HG02610 (cell line): ENCODE measurements at regions not wholly inside any gene's neighbourhood (a gene's known extent, or its start where the extent isn't known, plus 50 kb on each side); places are given as distances from the start of the nearest gene placed in this dataset.

ENCODE experiments used
- ATAC-seq: cut with Tn5 transposase; IDR thresholded peaks from one replicate; pipeline ENCODE4 v1.9.1; 2021; ENCODE audit warnings: mild to moderate bottlenecking, moderate library complexity; ENCODE audit not compliant: unreplicated experiment

DNA sequence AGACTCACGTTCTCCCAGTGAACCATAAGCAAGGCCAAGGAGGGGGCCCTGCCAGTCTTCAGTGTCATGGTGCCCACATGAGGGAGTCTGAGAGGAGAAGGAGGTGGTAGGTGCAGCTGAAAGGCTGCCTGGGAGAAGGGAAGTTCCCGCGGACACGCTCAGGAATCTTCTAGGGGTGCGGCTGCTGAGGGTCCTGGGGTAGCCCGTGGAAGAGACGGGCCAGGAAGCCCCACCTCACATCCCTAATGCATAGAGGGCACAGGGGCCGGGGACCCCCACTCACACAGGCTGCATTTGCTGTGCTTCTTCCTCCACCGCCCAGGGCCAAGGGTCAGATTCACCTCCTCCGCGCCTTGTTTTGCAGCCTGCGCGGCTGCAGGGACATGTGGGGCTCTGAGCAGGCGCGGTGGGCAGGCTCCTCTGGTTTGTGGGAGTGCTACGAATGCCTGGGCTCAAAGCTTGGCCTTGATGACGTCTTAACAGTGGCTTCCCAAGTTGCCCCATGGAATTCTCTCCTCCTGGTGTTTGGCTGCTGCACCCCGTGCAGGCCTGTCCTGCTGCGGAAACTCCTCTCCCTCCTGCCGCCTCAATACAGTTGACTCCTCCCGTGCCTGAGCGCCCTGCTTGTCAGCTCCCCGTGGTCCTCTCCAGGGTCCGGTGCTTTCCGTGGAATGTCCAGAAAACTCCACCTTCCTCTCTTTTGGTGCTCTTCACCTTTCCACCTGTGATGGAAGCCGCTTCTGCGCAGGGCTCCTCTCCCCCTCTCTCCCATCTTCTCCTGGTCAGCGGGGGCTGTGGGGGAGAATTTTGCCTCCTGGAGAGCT, 95.7 kb downstream of the VAPA start:
- no peak for ATAC-seq

- no peak for ATAC-seq
Measured at GRCh38 chr18:10010611-10011015, 96.8 kb downstream of the VAPA start.

DNA sequence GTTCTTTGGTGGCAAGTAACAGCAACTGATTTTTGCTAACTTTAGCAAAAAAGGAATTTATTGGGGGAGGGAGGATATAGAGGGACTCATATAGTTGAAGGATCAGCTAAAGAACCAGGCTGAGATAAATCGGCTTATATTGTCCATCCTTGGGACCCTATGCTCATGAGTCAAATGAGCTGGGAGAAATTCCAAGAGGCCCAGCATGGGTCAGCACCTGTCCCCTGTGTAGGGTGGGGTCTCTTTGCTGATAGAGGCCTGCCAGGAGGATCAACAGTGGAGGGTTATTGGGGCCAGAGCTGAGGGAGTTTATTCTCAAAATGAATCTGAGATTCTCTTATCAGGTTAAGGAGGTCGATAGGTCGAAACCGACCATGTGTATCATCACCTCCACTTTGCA, 97.2 kb downstream of the VAPA start:
- ATAC-seq = no peak

GRCh38 chr18:10011751-10012150, 97.9 kb downstream of the VAPA start:
- ATAC-seq = no peak

- ATAC-seq = no peak
Measured at GRCh38 chr18:10012526-10012925, 98.7 kb downstream of the VAPA start.

GRCh38 chr18:10013621-10014543, 100.1 kb downstream of the VAPA start:
- no peak for ATAC-seq

- no peak for ATAC-seq
Measured at GRCh38 chr18:10015288-10015701, 101.5 kb downstream of the VAPA start.

- ATAC-seq = no peak
Measured at GRCh38 chr18:10015941-10016819, 102.4 kb downstream of the VAPA start.

DNA sequence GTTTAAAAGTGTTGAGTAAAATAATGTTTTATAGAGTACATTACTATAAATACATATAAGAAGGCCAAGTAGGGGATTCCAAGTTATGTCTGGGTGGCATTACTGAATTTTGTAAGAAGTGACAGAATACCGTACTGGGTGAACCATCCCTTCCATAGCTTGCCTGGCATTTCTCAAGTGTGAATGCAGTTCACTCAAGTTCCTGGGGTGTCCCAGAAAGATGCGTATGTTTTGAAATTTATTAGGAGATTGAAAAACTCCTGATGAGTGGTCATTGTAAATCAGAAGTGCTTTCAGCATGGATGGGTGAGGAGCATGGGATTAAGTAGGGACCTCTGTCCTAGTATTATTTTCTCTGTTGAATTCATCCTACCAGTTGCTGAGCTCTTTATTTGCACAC, 103.2 kb downstream of the VAPA start:
- no peak for ATAC-seq

GRCh38 chr18:10018289-10018688, 104.5 kb downstream of the VAPA start:
- no peak for ATAC-seq

DNA sequence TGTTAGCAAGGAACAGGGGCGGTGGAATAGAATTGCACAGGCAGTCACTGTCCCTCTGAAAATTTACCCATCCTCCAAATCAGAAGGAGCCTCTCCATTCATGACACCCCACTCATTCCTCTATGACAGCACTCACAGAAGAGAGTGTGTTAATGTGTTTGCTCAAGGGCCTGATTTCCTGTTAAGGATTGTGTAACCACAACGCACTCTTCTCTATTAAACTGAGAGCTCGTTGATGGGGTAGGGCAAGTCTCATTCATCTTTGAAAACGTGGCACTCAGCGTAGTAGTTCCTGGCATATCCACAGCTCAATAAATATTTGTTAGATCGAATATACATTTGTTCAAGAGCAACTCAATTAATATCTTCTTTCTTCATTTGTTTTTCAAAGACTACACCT, 106.4 kb downstream of the VAPA start:
- ATAC-seq = no peak

- ATAC-seq = no peak
Measured at GRCh38 chr18:10022365-10022764, 108.5 kb downstream of the VAPA start.

DNA sequence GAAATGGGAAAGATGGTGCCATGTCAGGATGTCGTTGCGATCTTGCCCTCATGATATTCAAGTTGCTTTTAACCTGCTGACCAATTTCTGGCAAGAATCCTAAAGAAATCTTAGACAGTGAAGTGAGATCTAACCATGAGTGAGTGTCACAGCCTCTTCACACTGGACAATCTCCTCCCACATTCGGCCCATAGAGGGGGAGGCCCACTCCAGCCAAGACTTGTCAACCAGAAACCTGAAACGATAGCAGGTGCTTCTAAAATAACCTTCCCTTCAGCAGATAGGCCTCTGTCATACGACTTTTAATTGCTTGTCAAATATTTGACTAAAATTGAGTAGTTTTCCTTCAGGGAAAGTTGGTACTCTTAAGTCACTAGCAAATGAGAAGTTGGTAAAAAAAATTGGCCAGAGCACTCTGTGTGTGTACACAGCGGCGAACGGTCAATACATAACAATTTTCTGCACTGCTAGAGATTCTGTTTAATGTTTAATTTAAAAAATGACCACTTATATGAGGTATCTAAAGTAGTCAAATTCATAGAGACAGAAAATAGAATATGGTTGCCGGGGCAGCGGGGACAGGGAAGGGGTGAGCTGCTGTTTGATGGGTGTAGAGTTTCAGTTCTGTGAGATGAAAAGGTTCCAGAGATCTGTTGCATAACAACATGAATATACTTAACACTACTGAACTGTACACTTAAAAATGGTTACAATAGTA, 110.2 kb downstream of the VAPA start:
- ATAC-seq = no peak

DNA sequence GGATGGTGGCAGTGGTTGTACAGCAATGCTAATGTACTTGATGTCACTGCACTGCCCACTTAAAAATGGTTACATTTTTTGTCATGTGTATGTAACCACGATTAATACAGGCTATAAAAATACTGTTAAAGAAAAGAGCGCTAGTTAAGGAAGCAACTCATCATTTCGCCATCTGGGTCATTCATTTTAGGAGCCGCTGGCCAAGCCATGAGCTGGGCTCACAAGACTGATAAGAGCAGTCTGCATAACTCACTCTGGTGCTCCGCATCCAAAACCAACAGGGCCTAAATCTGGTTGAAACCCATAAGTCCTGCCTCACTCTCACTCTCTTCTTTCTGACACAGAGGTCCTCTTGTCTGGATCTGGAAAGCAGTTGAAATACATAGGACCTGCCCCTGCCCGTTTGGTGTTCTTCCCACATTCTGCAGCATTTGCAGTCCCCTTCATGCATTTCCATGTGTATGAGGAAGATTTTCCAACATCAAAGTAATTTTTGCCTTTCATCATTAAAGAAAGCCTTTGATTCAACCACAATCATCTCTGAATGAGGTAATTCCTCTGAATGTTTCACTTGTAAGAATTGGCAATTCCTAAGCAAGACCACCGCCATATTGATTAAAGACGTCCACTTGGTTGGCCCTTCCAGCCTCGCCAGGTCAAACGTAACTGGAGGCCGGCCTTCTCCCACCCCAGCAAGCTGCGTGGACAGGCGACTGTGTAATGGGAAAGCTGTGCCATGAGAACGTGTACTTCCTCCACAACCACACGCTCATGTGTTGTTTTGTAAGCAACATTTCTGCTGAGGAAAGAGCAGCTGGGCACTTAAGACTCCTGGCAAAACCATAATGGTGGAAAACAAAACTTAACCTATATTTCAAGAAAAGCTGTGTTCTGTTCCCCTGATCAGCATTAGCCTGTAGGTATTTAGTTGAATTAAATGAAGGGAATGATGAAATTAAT, 112.2 kb downstream of the VAPA start:
- ATAC-seq = no peak

GRCh38 chr18:10027031-10027430, 113.2 kb downstream of the VAPA start:
- no peak for ATAC-seq

GRCh38 chr18:10027461-10027860, 113.6 kb downstream of the VAPA start:
- no peak for ATAC-seq

GRCh38 chr18:10029711-10030110, 115.9 kb downstream of the VAPA start:
- ATAC-seq = no peak

- ATAC-seq = no peak
Measured at GRCh38 chr18:10030816-10031541, 117.2 kb downstream of the VAPA start.
